NB4 (cell line): ENCODE measurements at regions not wholly inside any gene's neighbourhood (a gene's known extent, or its start where the extent isn't known, plus 50 kb on each side); places are given as distances from the start of the nearest gene placed in this dataset.

ENCODE experiments used
- DNase-seq: peaks from one replicate; pipeline ENCODE4 v3.0.0; 2010; ENCODE audit warnings: low read depth
- H3K4me3 ChIP-seq: one replicate; pipeline ENCODE4 v1.5.1; 2011; ENCODE audit warnings: mild to moderate bottlenecking, low read depth, low read length, moderate library complexity
- CTCF ChIP-seq: IDR thresholded peaks from one replicate; pipeline ENCODE4 v1.5.1; 2012; ENCODE audit warnings: low read depth, low read length
- MAX ChIP-seq: IDR thresholded peaks from 2 replicates; pipeline ENCODE4 v1.6.1; 2011; ENCODE audit warnings: low read depth, low read length
- MYC ChIP-seq: IDR thresholded peaks from 2 replicates; pipeline ENCODE4 v1.6.1; 2011; ENCODE audit warnings: low read depth, low read length
- POLR2A ChIP-seq: IDR thresholded peaks from 2 replicates; pipeline ENCODE4 v1.6.1; 2011; ENCODE audit warnings: mild to moderate bottlenecking; ENCODE audit not compliant: insufficient read length; ENCODE audit errors: extremely low read depth

GRCh38 chr2:136207030-136207623 is 89.2 kb upstream of the CXCR4 start:
- DNase-seq, result peak; percentile 89
- TF ChIP-seq CTCF, result no peak
- no peak for TF ChIP-seq POLR2A
- 0 out of 2 replicates have a peak, but pooled peaks have one; percentile 16 for TF ChIP-seq MYC
- no peak for TF ChIP-seq MAX
- no peak overlapping the region for H3K4me3 ChIP-seq

GRCh38 chr2:136206613-136207012 is 88.7 kb upstream of the CXCR4 start:
- peak; percentile 23 for DNase-seq
- H3K4me3 ChIP-seq, result no peak overlapping the region
- TF ChIP-seq MAX (no peak), POLR2A (no peak), MYC (no peak), CTCF (no peak)

DNA sequence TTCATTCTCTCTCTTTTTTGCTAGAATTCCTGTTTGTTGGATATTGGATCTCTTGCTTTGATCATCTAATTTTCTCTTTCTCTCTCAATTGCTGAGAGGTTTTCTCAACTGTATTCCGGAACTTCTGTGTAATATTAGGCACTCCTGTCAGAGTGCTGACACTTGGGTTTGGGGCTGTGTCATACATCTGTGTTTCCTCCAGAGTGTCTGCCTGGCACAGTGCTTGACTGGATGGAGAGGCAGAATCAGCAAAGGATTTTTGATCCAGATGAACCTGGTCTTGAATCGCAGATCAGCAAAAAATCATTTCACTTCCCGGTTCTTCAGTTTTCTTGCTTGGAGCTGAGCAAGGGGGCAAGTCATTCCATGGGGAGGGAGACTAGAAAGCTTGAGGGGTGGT is 87.7 kb upstream of the CXCR4 start:
- no peak for DNase-seq
- H3K4me3 ChIP-seq, result no peak overlapping the region
- no peak for TF ChIP-seq CTCF
- TF ChIP-seq MYC, result no peak
- TF ChIP-seq MAX, result no peak
- TF ChIP-seq POLR2A, result no peak

DNA sequence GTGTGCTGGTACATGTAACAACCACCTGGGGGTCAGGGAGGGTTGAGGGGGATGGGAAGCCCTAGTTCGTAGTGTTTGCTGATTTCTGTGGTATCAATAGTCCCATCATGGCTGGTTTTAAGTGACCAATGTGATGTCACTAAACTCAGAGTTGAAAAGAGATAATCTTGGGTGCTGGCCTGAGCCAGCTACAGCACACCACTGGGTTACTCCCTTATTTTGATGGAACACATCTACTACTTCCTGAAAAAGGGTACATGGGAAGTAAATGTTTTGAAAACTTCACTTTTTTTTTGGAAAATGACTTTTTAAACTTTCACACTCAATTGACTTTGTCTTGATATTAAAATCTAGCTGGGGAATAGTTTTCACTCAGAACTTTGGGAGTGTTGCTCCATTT is 87.0 kb upstream of the CXCR4 start:
- DNase-seq, result no peak
- H3K4me3 ChIP-seq, result no peak overlapping the region
- TF ChIP-seq MYC (no peak), POLR2A (no peak), CTCF (no peak), MAX (no peak)

- DNase-seq, result no peak
Observed at GRCh38 chr2:136195226-136195625, 77.3 kb upstream of the CXCR4 start.

More at GRCh38 chr2:136195226-136195625, 77.3 kb upstream of the CXCR4 start:
- TF ChIP-seq MAX (no peak), POLR2A (no peak), MYC (no peak), CTCF (no peak)
- no peak overlapping the region for H3K4me3 ChIP-seq
